NOMO-1 treated with dmso at 0.1 percent for 144 hours (cell line): ENCODE measurements at regions not wholly inside any gene's neighbourhood (a gene's known extent, or its start where the extent isn't known, plus 50 kb on each side); places are given as distances from the start of the nearest gene placed in this dataset.

Source experiments
- DNase-seq: peaks from one replicate; lab custom pipeline; 2025; ENCODE audit not compliant: unreplicated experiment; lab: John Stamatoyannopoulos, UW

GRCh38 chr2:220930271-220931076 is 641.6 kb downstream of the EPHA4 start:
- DNase-seq, result no peak

GRCh38 chr2:220931491-220931890 is 640.6 kb downstream of the EPHA4 start:
- DNase-seq, result no peak

- no peak for DNase-seq
Observed at GRCh38 chr2:220932041-220932440, 640.1 kb downstream of the EPHA4 start.

GRCh38 chr2:220935789-220936321 is 636.2 kb downstream of the EPHA4 start:
- DNase-seq, result no peak

- DNase-seq, result no peak
Observed at GRCh38 chr2:220936641-220937197, 635.4 kb downstream of the EPHA4 start.

- no peak for DNase-seq
Observed at GRCh38 chr2:220937245-220937644, 634.9 kb downstream of the EPHA4 start.

- DNase-seq, result no peak
Observed at GRCh38 chr2:220940646-220941045, 631.5 kb downstream of the EPHA4 start.

- DNase-seq, result no peak
Observed at GRCh38 chr2:220941683-220942082, 630.4 kb downstream of the EPHA4 start.

- no peak for DNase-seq
Observed at GRCh38 chr2:220946552-220946951, 625.6 kb downstream of the EPHA4 start.

- no peak for DNase-seq
Observed at GRCh38 chr2:220948579-220948978, 623.5 kb downstream of the EPHA4 start.

GRCh38 chr2:220949466-220949865 is 622.6 kb downstream of the EPHA4 start:
- DNase-seq, result no peak

- DNase-seq, result no peak
Observed at GRCh38 chr2:220955776-220956175, 616.3 kb downstream of the EPHA4 start.

- no peak for DNase-seq
Observed at GRCh38 chr2:220956429-220956828, 615.7 kb downstream of the EPHA4 start.

- no peak for DNase-seq
Observed at GRCh38 chr2:220959391-220959802, 612.7 kb downstream of the EPHA4 start.

GRCh38 chr2:220961143-220961860 is 610.8 kb downstream of the EPHA4 start:
- no peak for DNase-seq

- DNase-seq, result no peak
Observed at GRCh38 chr2:220962556-220962955, 609.5 kb downstream of the EPHA4 start.

GRCh38 chr2:220963076-220963475 is 609.0 kb downstream of the EPHA4 start:
- DNase-seq, result no peak

GRCh38 chr2:220963930-220964329 is 608.2 kb downstream of the EPHA4 start:
- no peak for DNase-seq

GRCh38 chr2:220966636-220967035 is 605.5 kb downstream of the EPHA4 start:
- no peak for DNase-seq

- no peak for DNase-seq
Observed at GRCh38 chr2:220969348-220969747, 602.8 kb downstream of the EPHA4 start.

- DNase-seq, result no peak
Observed at GRCh38 chr2:220980966-220981675, 591.0 kb downstream of the EPHA4 start.
